Right ventricle myocardium inferior (tissue), 1 donor: ENCODE measurements at regions not wholly inside any gene's neighbourhood (a gene's known extent, or its start where the extent isn't known, plus 50 kb on each side); places are given as distances from the start of the nearest gene placed in this dataset.

ENCODE experiments used
- ATAC-seq: fragments of 200-7000 bp; cut with Tn5 transposase; one replicate; pipeline ENCODE4 v1.9.1; 2020; ENCODE audit warnings: mild to moderate bottlenecking, moderate library complexity
- DNase-seq: peaks from one replicate; pipeline ENCODE4 v3.0.0; 2021; ENCODE audit errors: missing footprints
- intact Hi-C: fragments of 100-400 bp; cut with DNase I; formaldehyde crosslinking; loops from one replicate; pipeline ENCODE4 v1.11.0; 2022
- donor health status: DM: no; HTN: yes; CAD: no; lungs with severe emphysema.

GRCh38 chr1:54497338-54497737 lies 50.7 kb upstream of the ACOT11 start:
- ATAC-seq (no peak), DNase-seq (no peak)
- intact Hi-C loops = loop anchor here (10.0 kb wide), 1 partner anchor 317 kb away; no protein-coding TSS in a partner anchor

- ATAC-seq = no peak
- no peak for DNase-seq
- intact Hi-C loops = loop anchor here (10.0 kb wide), 1 partner anchor 319 kb away; no protein-coding TSS in a partner anchor
These were observed 52.1 kb upstream of the ACOT11 start for GRCh38 chr1:54495954-54496353.

DNA sequence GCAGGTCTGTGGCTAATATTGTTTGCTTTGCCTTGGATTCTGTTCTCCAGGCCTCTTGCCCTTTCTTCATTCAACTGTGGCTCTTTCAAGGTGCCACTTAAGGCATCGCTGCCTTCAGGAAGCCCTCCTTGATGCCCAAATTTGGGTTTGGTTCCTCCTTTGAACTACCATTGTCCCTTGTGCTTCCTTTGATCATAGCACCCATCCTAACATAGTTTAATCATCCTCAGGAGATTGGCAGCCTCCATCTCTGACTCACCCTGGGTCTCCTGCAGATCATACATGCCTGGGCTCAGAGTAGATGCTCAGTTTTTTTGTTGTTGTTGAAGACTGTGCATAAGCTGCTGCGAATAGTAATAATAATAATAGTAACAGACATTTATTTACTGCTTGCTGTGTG lies 54.4 kb upstream of the ACOT11 start:
- DNase-seq (no peak), ATAC-seq (no peak)
- intact Hi-C loops = loop anchor here (10.0 kb wide), 1 partner anchor 321 kb away; no protein-coding TSS in a partner anchor

DNA sequence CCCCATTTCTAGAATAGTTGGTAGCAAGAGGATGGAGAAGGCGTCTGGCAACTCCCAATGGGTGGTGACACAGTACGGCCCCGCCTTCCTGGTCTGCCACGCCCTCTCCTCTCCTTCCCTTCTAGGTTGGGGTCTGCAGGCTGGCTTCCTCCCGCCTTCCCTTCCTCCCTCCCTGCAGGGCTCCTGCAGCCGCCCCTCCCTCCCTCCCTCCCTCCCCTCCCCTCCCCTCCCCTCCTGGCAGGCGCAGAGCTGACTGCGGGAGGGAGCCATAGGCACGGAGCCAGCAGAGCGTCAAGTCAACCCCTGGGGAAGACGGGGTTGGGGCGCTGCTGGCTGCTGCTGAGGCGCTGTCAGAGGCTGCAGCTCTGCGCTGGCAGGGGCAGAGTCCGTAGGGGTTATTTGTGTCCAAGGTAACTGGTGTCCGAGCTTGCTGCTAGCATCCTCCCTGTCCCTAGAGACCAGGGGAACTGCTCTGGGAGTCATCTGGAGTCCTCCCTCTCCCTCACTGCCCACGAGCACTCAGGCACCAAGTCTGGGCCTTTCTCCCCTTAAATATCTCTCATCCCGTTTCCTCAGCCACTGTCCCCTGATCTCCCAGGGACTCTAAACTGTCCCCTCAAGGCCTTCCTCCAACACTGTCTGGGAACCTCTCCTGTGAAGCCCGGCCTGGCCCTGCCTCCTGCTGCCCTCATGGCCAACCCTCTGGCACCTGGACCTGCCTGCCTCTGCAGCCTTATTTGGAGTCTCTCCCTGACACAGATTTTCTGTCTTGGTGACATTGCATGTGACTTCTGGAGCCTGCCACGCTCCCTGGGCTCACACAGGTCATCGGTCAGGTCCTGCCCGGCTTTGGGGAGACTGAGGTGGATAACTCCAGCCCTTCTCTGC lies 57.4 kb upstream of the ACOT11 start:
- intact Hi-C loops = loop anchor here (10.0 kb wide), 1 partner anchor 324 kb away; no protein-coding TSS in a partner anchor
- DNase-seq = no peak
- ATAC-seq = no peak

DNA sequence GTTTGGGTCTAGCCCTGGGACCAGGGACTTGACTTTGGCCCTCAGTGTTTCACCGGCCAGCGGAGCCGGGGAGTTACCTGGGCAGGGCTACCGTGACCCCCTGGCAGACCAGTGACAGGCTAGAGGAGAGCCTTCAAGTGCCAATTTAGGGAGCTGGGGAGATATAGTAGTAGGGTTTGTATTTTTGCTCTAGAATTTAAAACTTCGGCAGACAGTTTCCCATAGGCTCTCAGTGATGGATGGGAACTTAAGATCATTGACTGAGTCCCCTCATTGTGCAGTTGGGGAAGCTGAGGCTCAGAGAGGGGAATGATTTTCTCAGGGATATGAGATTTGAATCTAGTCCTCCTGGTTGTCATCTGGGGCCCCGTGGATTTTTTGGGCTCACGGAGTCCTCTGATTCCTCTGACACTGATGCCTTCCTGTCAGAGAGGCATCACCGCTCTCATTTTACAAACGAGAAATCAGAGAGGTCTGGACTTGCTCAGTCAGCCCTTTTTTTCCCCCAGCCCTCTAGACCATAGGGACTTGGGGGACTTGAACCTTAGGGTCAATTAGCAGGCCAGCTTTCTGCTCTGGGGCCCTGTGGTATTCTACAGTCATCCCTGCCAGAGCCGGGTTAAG lies 58.3 kb upstream of the ACOT11 start:
- intact Hi-C loops = loop anchor here (1.0 to 10.0 kb wide), 9 partner anchors 179 to 542 kb away; partner anchors contain the start of genes CYB5RL, IFT25, LRRC42 and MRPL37
- DNase-seq = no peak
- ATAC-seq = no peak

GRCh38 chr1:54488779-54489626 lies 59.0 kb upstream of the ACOT11 start:
- ATAC-seq = peak; percentile 81
- intact Hi-C loops = loop anchor here (1.0 to 10.0 kb wide), 9 partner anchors 82 to 542 kb away; partner anchors contain the start of genes CYB5RL, IFT25, LRRC42 and MRPL37
- peak; percentile 93 for DNase-seq

- peak; percentile 90 for ATAC-seq
- DNase-seq = peak; percentile 94
- intact Hi-C loops = loop anchor here (1.0 to 10.0 kb wide), 6 partner anchors 81 to 541 kb away; partner anchors contain the start of genes CYB5RL, IFT25, LRRC42 and MRPL37
These were observed 59.8 kb upstream of the ACOT11 start for GRCh38 chr1:54488065-54488750.

- DNase-seq (no peak), ATAC-seq (no peak)
- intact Hi-C loops = loop anchor here (1.0 to 10.0 kb wide), 6 partner anchors 80 to 540 kb away; partner anchors contain the start of genes CYB5RL, IFT25, LRRC42 and MRPL37
These were observed 60.4 kb upstream of the ACOT11 start for GRCh38 chr1:54487571-54488050.

GRCh38 chr1:54486907-54487306 lies 61.1 kb upstream of the ACOT11 start:
- intact Hi-C loops = loop anchor here (5.0 to 10.0 kb wide), 4 partner anchors 215 to 540 kb away; partner anchors contain the start of genes CYB5RL, IFT25, LRRC42 and MRPL37
- no peak for DNase-seq
- no peak for ATAC-seq

- intact Hi-C loops = loop anchor here (5.0 to 10.0 kb wide), 4 partner anchors 213 to 538 kb away; partner anchors contain the start of genes CYB5RL, IFT25, LRRC42 and MRPL37
These were observed 62.6 kb upstream of the ACOT11 start for GRCh38 chr1:54485416-54485815.

GRCh38 chr1:54483875-54484437 lies 64.1 kb upstream of the ACOT11 start:
- intact Hi-C loops = loop anchor here (10.0 kb wide), 1 partner anchor 279 kb away; the partner anchor contains the start of genes CYB5RL and MRPL37
- ATAC-seq = no peak
- DNase-seq = no peak

More at GRCh38 chr1:54485416-54485815, 62.6 kb upstream of the ACOT11 start:
- no peak for DNase-seq
- ATAC-seq = no peak

- intact Hi-C loops = loop anchor here (10.0 kb wide), 1 partner anchor 277 kb away; the partner anchor contains the start of genes CYB5RL and MRPL37
- DNase-seq (no peak), ATAC-seq (no peak)
These were observed 66.7 kb upstream of the ACOT11 start for GRCh38 chr1:54481201-54481884.

GRCh38 chr1:54480525-54480848 lies 67.5 kb upstream of the ACOT11 start:
- intact Hi-C loops = loop anchor here (10.0 kb wide), 1 partner anchor 276 kb away; the partner anchor contains the start of genes CYB5RL and MRPL37
- ATAC-seq = no peak
- no peak for DNase-seq

DNA sequence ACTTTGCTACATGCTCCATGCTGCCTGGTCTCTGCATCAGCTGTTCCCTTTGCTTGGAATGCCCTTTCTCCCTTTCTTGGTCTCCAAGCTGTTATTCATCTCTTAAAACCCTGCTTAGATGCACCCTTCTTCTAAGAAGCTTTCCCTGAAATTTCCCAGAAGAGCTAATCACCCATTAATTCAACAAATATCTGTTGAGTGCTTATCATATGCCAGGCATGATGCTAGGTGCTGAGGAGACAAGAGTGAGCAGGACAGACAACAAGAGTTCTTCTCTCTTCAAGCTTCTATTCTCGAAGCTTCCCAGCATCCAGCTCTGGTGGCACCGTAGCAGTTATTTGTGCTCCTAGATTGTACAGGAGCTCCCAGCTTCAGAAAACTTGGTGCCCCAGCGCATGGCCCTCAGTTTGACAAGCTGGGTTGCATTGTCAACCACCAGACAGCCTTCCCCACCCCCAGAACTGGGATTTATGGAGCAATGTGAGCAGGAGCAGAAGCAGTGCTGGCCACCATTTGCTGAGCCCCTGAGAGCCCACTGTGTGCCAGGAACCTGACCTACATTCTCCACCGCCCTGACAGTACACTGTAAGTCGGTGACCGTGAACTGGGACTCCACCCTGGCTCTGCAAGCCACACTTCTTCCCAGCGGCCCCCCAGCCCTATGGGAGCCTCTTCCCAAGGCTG lies 68.0 kb upstream of the ACOT11 start:
- intact Hi-C loops = loop anchor here (10.0 kb wide), 1 partner anchor 275 kb away; the partner anchor contains the start of genes CYB5RL and MRPL37
- no peak for ATAC-seq
- no peak for DNase-seq

DNA sequence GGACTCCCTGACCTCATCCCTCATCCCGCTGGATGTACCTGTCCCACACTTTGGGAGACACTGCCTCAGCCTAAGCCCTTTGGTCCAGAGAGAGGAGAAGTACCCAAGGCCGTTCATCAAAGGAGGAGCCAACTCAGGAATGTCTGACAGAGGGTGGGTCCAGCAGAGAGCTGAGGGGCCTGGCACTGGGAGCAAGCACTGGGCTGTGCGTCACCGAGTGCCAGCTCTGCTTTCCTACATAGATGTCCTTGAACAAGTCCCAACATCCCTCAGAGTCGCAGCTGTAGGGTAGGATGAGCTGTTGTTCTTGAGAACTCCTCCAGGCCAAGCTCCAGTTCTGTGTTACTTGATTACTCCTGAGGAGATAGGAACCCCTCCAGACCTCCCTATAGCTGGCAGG lies 68.8 kb upstream of the ACOT11 start:
- DNase-seq (no peak), ATAC-seq (no peak)
- intact Hi-C loops = no loop called here

DNA sequence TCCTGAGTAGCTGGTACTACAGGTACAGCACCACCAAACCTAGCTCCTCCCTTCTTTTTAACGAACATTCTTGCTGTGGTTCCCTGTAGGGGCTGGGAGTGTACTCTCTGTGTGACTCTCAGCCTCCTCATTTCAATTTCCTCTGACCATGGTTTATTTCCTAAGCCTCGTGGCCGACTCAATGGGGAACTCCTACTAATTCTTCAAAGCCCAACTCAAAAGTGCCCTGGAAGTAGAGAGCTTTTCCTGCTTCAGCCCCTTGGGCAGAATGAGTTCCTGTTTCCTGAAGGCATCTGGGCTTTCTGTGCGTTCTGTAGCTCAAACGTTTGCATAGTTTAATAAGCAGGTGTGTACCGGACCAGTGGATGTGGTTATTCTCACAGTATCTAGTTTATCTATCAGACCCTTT lies 70.9 kb upstream of the ACOT11 start:
- no peak for ATAC-seq
- intact Hi-C loops = no loop called here
- no peak for DNase-seq
